ENCODE measurements at regions not wholly inside any gene's neighbourhood (a gene's known extent, or its start where the extent isn't known, plus 50 kb on each side); places are given as distances from the start of the nearest gene placed in this dataset.

- Mint-ChIP-seq H3K27ac (no peak overlapping the region), H3K4me1 (no peaks in the 10 kb centered on the region), H3K36me3 (peaks cover 0 to 3% of the 10 kb centered on the region in 2 donors), H3K4me3 (no peak overlapping the region), H3K27me3 (no peaks in the 10 kb centered on the region), H3K9me3 (peaks cover 0 to 50% (median 26%) of the 10 kb centered on the region in 8 donors)
- Histone ChIP-seq H3K27me3 (ENCODE audit: insufficient read depth, low read length) (no peaks in the 10 kb centered on the region), H3K36me3 (ENCODE audit: insufficient read depth, low read length) (no peaks in the 10 kb centered on the region), H3K4me1 (ENCODE audit: insufficient read depth, low read length) (no peaks in the 10 kb centered on the region), H3K4me3 (ENCODE audit: low read length in 2 of 2) (no peak overlapping the region), H3K9me3 (ENCODE audit: control insufficient read depth in 1 of 2, low read length in 2 of 2) (peaks cover 0 to 5% of the 10 kb centered on the region in 2 donors), H3K27ac (ENCODE audit: low read depth, low read length) (no peak overlapping the region)
- ChIA-PET POLR2A (ENCODE audit: partially characterized antibody) (no interaction called here), CTCF (ENCODE audit: partially characterized antibody) (no interaction called here)
- intact Hi-C loops (cut with micrococcal nuclease) = no loop called here
- no peak for DNase-seq
Observed at GRCh38 chr11:37394236-37394870, 796.3 kb upstream of the RAG2 start.

DNA sequence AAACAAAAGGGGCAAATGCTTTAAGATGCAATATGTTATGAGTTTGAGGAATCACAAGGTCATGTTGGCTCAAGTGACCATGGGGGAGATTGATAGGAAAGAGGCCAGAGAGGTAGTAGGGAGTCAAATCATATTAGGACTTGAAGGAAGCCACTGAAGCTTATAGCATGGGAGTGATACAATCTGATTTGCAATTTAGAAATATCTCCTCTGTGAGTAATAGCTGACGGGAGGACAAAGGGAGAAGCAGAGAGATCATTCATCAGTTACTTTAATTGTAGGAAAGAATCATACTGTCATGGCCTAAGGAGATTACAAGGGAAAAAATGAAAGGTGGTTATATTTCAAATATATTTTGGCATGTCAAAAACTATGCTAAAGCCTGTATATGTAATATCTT is 793.6 kb upstream of the RAG2 start:
- peaks cover 0 to 3% of the 10 kb centered on the region in 2 donors for H3K36me3 Mint-ChIP-seq
- Histone ChIP-seq H3K4me1 (ENCODE audit: insufficient read depth, low read length) (no peaks in the 10 kb centered on the region), H3K9me3 (ENCODE audit: control insufficient read depth in 1 of 2, low read length in 2 of 2) (peaks cover 0 to 5% of the 10 kb centered on the region in 2 donors), H3K36me3 (ENCODE audit: insufficient read depth, low read length) (no peaks in the 10 kb centered on the region), H3K4me3 (ENCODE audit: low read length in 2 of 2) (no peak overlapping the region), H3K27ac (ENCODE audit: low read depth, low read length) (no peak overlapping the region), H3K27me3 (ENCODE audit: insufficient read depth, low read length) (no peaks in the 10 kb centered on the region)
- DNase-seq = no peak
- no peak overlapping the region for H3K27ac Mint-ChIP-seq
- CTCF ChIA-PET (ENCODE audit: partially characterized antibody) = no interaction called here
- peaks cover 0 to 36% (median 23%) of the 10 kb centered on the region in 8 donors for H3K9me3 Mint-ChIP-seq
- POLR2A ChIA-PET (ENCODE audit: partially characterized antibody) = no interaction called here
- H3K27me3 Mint-ChIP-seq = no peaks in the 10 kb centered on the region
- H3K4me1 Mint-ChIP-seq = no peaks in the 10 kb centered on the region
- no peak overlapping the region for H3K4me3 Mint-ChIP-seq
- intact Hi-C loops (cut with micrococcal nuclease) = no loop called here

DNA sequence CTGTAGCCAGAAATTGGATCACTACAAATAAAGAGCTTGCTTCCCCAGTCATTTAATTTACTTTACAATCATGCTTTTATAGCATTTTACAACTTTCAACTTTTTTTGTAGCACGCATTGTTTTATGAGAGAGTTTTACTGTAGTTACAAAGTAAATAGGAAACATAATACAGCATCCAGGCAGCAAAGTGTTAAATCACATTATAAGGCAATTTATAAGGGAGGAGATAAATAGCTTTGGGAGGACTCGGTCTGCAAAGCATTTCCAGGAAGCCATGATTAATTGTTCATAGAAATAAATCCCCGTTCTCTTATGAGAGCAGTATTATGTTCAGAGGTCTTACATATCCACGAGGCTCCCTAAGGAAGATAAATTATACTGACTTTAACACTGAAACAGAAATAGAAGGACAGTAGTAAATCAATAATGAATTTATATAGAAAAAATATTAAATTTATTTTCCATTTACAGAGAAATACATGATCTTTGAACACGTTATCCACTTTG is 792.6 kb upstream of the RAG2 start:
- Mint-ChIP-seq H3K9me3 (peaks cover 0 to 29% (median 16%) of the 10 kb centered on the region in 8 donors), H3K27me3 (no peaks in the 10 kb centered on the region), H3K36me3 (peaks cover 0 to 3% of the 10 kb centered on the region in 2 donors), H3K4me3 (no peak overlapping the region), H3K4me1 (no peaks in the 10 kb centered on the region), H3K27ac (no peak overlapping the region)
- CTCF ChIA-PET (ENCODE audit: partially characterized antibody) = no interaction called here
- Histone ChIP-seq H3K9me3 (ENCODE audit: control insufficient read depth in 1 of 2, low read length in 2 of 2) (peaks cover 0 to 5% of the 10 kb centered on the region in 2 donors), H3K4me1 (ENCODE audit: insufficient read depth, low read length) (no peaks in the 10 kb centered on the region), H3K27ac (ENCODE audit: low read depth, low read length) (no peak overlapping the region), H3K4me3 (ENCODE audit: low read length in 2 of 2) (no peak overlapping the region), H3K27me3 (ENCODE audit: insufficient read depth, low read length) (no peaks in the 10 kb centered on the region), H3K36me3 (ENCODE audit: insufficient read depth, low read length) (no peaks in the 10 kb centered on the region)
- intact Hi-C loops (cut with micrococcal nuclease) = no loop called here
- POLR2A ChIA-PET (ENCODE audit: partially characterized antibody) = no interaction called here
- no peak for DNase-seq

- no peak overlapping the region for H3K4me3 ChIP-seq (ENCODE audit: low read length in 2 of 2)
- H3K36me3 ChIP-seq (ENCODE audit: insufficient read depth, low read length) = no peaks in the 10 kb centered on the region
- Mint-ChIP-seq H3K4me1 (no peaks in the 10 kb centered on the region), H3K27ac (peak overlapping the region in 1 of 7 donors; percentile 25), H3K36me3 (no peaks in the 10 kb centered on the region), H3K4me3 (no peak overlapping the region), H3K27me3 (no peaks in the 10 kb centered on the region), H3K9me3 (peaks cover 0 to 42% (median 16%) of the 10 kb centered on the region in 8 donors)
- no peaks in the 10 kb centered on the region for H3K27me3 ChIP-seq (ENCODE audit: insufficient read depth, low read length)
- no peaks in the 10 kb centered on the region for H3K4me1 ChIP-seq (ENCODE audit: insufficient read depth, low read length)
- ChIA-PET POLR2A (ENCODE audit: partially characterized antibody) (no interaction called here), CTCF (ENCODE audit: partially characterized antibody) (no interaction called here)
- DNase-seq = no peak
- no peaks in the 10 kb centered on the region for H3K9me3 ChIP-seq (ENCODE audit: control insufficient read depth in 1 of 2, low read length in 2 of 2)
- intact Hi-C loops (cut with micrococcal nuclease) = no loop called here
- no peak overlapping the region for H3K27ac ChIP-seq (ENCODE audit: low read depth, low read length)
Observed at GRCh38 chr11:37378958-37379357, 780.9 kb upstream of the RAG2 start.

GRCh38 chr11:37372667-37373066 is 774.6 kb upstream of the RAG2 start:
- Histone ChIP-seq H3K4me3 (ENCODE audit: low read length in 2 of 2) (no peak overlapping the region), H3K9me3 (ENCODE audit: control insufficient read depth in 1 of 2, low read length in 2 of 2) (no peaks in the 10 kb centered on the region), H3K27ac (ENCODE audit: low read depth, low read length) (no peak overlapping the region), H3K27me3 (ENCODE audit: insufficient read depth, low read length) (no peaks in the 10 kb centered on the region), H3K36me3 (ENCODE audit: insufficient read depth, low read length) (no peaks in the 10 kb centered on the region), H3K4me1 (ENCODE audit: insufficient read depth, low read length) (no peaks in the 10 kb centered on the region)
- intact Hi-C loops (cut with micrococcal nuclease) = no loop called here
- CTCF ChIA-PET (ENCODE audit: partially characterized antibody) = no interaction called here
- Mint-ChIP-seq H3K4me3 (no peak overlapping the region), H3K27me3 (no peaks in the 10 kb centered on the region), H3K9me3 (peaks cover 0 to 22% (median 11%) of the 10 kb centered on the region in 8 donors), H3K4me1 (no peaks in the 10 kb centered on the region), H3K36me3 (no peaks in the 10 kb centered on the region), H3K27ac (no peak overlapping the region)
- DNase-seq = no peak
- POLR2A ChIA-PET (ENCODE audit: partially characterized antibody) = no interaction called here

GRCh38 chr11:37371346-37371970 is 773.4 kb upstream of the RAG2 start:
- Mint-ChIP-seq H3K36me3 (no peaks in the 10 kb centered on the region), H3K4me1 (no peaks in the 10 kb centered on the region)
- CTCF ChIA-PET (ENCODE audit: partially characterized antibody) = no interaction called here

GRCh38 chr11:37370817-37371216 is 772.8 kb upstream of the RAG2 start:
- Mint-ChIP-seq H3K36me3 (no peaks in the 10 kb centered on the region), H3K4me1 (no peaks in the 10 kb centered on the region), H3K9me3 (peaks cover 0 to 18% (median 7%) of the 10 kb centered on the region in 8 donors), H3K4me3 (no peak overlapping the region), H3K27me3 (no peaks in the 10 kb centered on the region), H3K27ac (no peak overlapping the region)
- ChIA-PET CTCF (ENCODE audit: partially characterized antibody) (no interaction called here), POLR2A (ENCODE audit: partially characterized antibody) (no interaction called here)
- Histone ChIP-seq H3K36me3 (ENCODE audit: insufficient read depth, low read length) (no peaks in the 10 kb centered on the region), H3K27ac (ENCODE audit: low read depth, low read length) (no peak overlapping the region), H3K4me1 (ENCODE audit: insufficient read depth, low read length) (no peaks in the 10 kb centered on the region), H3K27me3 (ENCODE audit: insufficient read depth, low read length) (no peaks in the 10 kb centered on the region), H3K9me3 (ENCODE audit: control insufficient read depth in 1 of 2, low read length in 2 of 2) (no peaks in the 10 kb centered on the region), H3K4me3 (ENCODE audit: low read length in 2 of 2) (no peak overlapping the region)
- intact Hi-C loops (cut with micrococcal nuclease) = no loop called here
- no peak for DNase-seq

More at GRCh38 chr11:37371346-37371970, 773.4 kb upstream of the RAG2 start:
- Histone ChIP-seq H3K36me3 (ENCODE audit: insufficient read depth, low read length) (no peaks in the 10 kb centered on the region), H3K4me1 (ENCODE audit: insufficient read depth, low read length) (no peaks in the 10 kb centered on the region), H3K9me3 (ENCODE audit: control insufficient read depth in 1 of 2, low read length in 2 of 2) (no peaks in the 10 kb centered on the region), H3K27me3 (ENCODE audit: insufficient read depth, low read length) (no peaks in the 10 kb centered on the region), H3K27ac (ENCODE audit: low read depth, low read length) (no peak overlapping the region), H3K4me3 (ENCODE audit: low read length in 2 of 2) (no peak overlapping the region)
- peaks cover 0 to 12% (median 10%) of the 10 kb centered on the region in 8 donors for H3K9me3 Mint-ChIP-seq
- POLR2A ChIA-PET (ENCODE audit: partially characterized antibody) = no interaction called here
- no peaks in the 10 kb centered on the region for H3K27me3 Mint-ChIP-seq
- intact Hi-C loops (cut with micrococcal nuclease) = no loop called here
- no peak overlapping the region for H3K27ac Mint-ChIP-seq
- no peak overlapping the region for H3K4me3 Mint-ChIP-seq
- DNase-seq = no peak

Data from CD4-positive, alpha-beta memory T cell (primary cell).